GM18519 (cell line): ENCODE measurements at regions not wholly inside any gene's neighbourhood (a gene's known extent, or its start where the extent isn't known, plus 50 kb on each side); places are given as distances from the start of the nearest gene placed in this dataset.
"Not testable (repeated sequence)": the region's sequence is repeated elsewhere in the genome, so short reads cannot be mapped to it uniquely, and the experiment has no call there.

ENCODE experiments used
- ATAC-seq: cut with Tn5 transposase; IDR thresholded peaks from one replicate; pipeline ENCODE4 v1.9.1; 2021; ENCODE audit warnings: mild to moderate bottlenecking, moderate library complexity; ENCODE audit not compliant: unreplicated experiment, low FRiP score

GRCh38 chr4:155478336-155478835 lies 101.6 kb upstream of the MAP9 start:
- ATAC-seq: no peak

DNA sequence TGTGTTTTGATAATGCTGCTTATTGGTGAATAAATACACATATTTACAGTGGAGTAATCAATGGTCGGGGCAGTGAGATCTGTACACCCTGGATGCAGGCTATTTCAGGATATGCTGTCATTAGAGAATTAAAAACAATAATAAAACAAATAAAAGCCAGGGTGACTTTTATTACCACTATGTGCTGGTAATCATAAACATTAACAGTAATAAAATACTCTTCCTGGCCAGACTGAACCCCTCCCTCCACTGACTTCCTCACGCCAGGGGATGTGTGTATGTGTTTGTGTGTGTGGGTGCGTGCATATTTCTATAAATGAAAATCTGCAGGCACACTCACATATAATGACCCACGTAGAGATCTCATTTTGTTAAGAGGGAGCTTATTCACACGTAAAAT lies 98.0 kb upstream of the MAP9 start:
- ATAC-seq: no peak

DNA sequence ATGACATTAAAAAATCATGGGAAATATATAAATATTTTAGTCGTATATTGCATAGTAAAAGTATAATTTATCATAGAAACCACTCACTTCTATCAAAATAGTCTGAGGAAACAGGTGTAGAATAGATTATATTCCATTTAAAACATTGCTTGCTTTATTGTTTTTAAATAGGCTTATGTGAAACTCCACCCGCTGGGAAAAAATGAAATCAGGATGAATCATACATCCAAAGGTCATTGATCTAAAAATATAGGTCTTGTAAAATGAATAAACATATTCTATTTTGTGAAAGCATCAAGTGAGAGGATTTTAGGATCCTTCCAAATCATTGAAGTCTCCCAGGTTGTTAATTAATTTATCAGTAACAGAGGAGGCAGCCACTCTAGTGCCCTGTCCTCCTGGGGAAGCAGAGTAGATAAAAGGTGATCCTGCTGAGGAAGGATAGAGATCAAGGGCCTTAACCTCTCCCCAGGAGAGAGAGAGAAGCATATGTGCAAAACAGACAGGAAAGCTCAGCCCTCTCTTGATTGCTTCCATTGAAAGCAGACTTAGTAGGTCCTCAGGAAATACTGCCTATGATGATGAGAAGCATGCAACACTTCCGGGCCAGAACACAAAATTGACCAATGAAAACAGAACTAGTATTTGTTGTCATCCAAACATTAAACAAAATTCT lies 96.8 kb upstream of the MAP9 start:
- no peak for ATAC-seq

GRCh38 chr4:155468282-155468681 lies 91.5 kb upstream of the MAP9 start:
- ATAC-seq: no peak

DNA sequence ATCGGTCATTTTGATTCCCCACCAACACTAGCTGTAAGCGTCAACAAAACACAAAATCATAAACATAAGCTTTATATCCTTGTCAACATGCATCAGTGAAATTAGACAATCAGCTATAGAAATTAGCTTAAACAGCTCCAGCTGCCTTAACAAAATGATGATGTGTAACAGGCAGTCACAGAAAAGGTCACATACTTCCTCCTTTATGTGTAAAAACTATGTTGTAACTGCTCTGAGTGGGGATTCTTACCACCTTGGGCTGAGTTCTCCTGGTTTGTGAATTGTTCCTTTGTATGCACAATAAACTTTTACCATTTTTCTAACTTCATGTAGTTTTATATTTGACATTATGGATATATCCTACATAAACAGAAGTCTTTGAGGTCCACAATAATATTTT lies 73.9 kb upstream of the MAP9 start:
- no peak for ATAC-seq

GRCh38 chr4:155445306-155445705 lies 68.5 kb upstream of the MAP9 start:
- no peak for ATAC-seq

GRCh38 chr4:155444721-155445120 lies 68.0 kb upstream of the MAP9 start:
- no peak for ATAC-seq

GRCh38 chr4:155442267-155443105 lies 65.7 kb upstream of the MAP9 start:
- peak; percentile 75 for ATAC-seq

- no peak for ATAC-seq
Observed at GRCh38 chr4:155441475-155441874, 64.7 kb upstream of the MAP9 start.

- not testable (repeated sequence) for ATAC-seq
Observed at GRCh38 chr4:155439760-155440159, 63.0 kb upstream of the MAP9 start.

- ATAC-seq: no peak
Observed at GRCh38 chr4:155434904-155435303, 58.1 kb upstream of the MAP9 start.

- no peak for ATAC-seq
Observed at GRCh38 chr4:155434366-155434765, 57.6 kb upstream of the MAP9 start.

DNA sequence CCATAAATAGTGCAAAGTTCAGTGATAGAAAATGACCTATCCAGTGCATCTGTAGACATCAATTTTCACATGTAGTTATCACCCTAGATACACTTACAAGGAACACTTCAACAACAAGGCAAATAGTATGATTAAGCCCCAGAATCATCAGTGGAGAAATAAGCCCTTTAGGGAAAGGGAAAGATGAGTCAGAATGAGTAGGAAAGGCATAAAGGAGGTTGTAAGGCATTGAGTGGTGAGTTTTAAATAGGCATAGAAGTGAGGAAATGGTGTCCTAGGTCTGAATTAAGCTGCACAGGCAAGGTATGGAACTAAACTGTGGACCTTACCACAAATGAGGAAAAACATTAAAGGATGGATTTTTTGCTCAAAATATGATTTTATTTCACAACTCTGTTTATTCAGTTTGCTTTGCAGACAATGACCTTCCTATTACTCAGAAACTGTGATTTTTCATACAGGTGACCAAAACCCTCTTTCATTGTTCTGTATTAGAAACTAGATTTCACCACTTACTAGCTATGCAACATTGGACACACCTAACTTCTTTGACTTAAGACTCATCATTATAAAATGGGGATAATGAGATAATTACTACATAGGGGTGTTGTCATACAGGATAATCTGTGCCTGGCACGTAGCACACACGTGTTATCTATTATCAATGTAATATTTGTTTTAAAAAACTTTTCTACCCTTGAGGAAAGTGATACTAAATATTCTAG lies 57.0 kb upstream of the MAP9 start:
- no peak for ATAC-seq

GRCh38 chr4:155430895-155431795 lies 54.4 kb upstream of the MAP9 start:
- no peak for ATAC-seq

GRCh38 chr4:155428128-155428527 lies 51.4 kb upstream of the MAP9 start:
- no peak for ATAC-seq

- no peak for ATAC-seq
Observed at GRCh38 chr4:155426953-155427352, 50.2 kb upstream of the MAP9 start.
